NCI-H1417 (cell line): ENCODE measurements at regions not wholly inside any gene's neighbourhood (a gene's known extent, or its start where the extent isn't known, plus 50 kb on each side); places are given as distances from the start of the nearest gene placed in this dataset.

Experiments
- DNase-seq, 3 experiments: peaks; one replicate each; lab custom pipeline; 2025; lab: John Stamatoyannopoulos, UW

DNA sequence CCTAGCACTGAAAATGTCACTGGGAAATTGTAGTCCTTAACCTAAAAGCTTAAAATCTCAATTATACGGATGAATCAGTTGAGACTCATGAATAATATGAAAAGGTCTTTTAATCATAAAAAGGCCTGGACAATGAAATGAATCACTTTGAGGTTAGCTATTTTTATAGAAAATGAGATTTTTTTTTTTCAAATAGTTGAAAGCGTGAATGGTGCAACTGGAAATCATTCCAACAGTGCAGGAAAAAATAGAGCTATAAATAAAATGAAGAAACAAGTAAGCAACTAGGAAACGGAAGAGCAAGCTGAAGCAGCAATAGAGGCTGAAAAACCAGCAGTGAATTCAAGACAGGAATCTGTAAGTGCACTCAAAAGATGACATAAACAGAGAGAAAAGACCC, 142.9 kb downstream of the BACH1 start:
- DNase-seq, result no peak

GRCh38 chr21:29443411-29444010, 144.8 kb downstream of the BACH1 start:
- no peak for DNase-seq

DNA sequence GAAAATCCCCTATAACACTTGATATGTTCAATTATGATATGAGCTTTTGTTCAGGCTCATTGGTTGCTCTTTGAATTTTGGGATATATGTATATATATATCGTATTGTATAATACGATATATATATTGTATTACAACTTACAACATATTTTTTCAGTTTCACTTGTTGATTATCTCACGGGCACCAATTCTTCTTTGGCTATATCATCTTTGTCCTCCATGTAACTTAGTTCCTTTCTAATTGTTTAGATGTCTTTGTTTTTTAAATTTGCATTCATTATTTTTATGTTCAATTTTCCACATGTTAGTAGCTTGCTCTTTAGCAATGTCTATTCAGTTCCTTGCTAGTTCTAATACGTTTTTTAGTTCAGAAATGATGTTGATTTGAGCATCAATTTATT, 150.0 kb downstream of the BACH1 start:
- DNase-seq, result no peak

- DNase-seq, result no peak
Measured at GRCh38 chr21:29449306-29449950, 150.7 kb downstream of the BACH1 start.

DNA sequence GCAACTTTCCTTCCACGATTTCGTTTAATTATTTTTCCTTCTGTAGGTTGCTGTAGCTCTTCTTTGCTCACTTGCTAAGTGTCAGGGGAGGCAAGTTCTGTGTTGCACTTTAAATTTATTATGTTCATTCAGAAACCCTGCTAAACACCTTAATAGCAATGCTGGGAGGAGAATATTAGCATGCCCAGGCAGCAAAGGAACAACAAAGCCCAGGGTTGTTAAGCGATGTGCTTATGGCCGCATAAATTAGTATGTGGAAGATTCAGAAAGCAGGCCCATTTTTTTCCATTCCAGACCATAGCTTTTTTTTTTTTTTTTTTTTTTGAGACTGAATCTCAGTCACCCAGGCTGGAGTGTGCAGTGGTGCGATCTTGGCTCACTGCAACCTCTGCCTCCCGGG, 151.3 kb downstream of the BACH1 start:
- DNase-seq, result no peak

GRCh38 chr21:29453511-29453910, 154.8 kb downstream of the BACH1 start:
- DNase-seq, result no peak

DNA sequence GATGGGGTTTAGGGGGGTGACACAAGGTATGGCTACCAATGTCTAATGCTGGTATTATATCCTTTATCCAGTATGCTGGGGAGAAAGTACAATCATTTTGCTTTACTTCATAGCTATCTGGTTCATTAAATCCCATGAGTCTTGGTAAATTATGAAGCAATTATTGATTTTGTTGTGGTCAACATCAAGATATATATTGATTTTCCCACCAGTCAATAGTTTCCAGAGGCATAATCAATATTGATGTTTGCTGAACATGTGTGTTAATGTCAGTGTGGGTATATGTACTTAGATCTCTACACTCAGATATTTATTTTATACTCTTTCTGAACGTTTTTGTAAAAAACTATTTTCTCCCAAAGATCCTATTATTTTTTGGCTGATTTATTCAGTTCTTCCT, 155.5 kb downstream of the BACH1 start:
- DNase-seq, result no peak

DNA sequence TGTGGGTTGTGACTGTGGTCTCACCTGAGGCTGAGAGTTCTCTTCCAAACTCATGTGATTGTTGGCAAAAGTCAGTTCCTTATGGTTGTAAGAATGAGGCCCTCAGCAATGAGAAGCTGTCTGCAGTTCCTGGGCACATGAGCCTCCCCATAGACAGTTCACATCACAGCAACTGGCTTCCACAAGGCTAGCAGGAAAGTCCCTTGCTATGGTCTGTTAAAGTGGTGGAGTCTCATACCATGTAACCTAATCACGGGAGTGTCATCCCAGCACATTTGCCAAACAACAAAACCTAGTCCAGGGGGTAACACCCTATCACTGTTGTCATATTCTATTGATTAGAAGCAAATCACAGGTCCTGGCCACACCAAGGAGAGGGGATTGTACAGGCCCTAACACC, 163.8 kb downstream of the BACH1 start:
- DNase-seq, result no peak

- DNase-seq, result no peak
Measured at GRCh38 chr21:29465546-29465945, 166.8 kb downstream of the BACH1 start.

GRCh38 chr21:29466532-29466931, 167.8 kb downstream of the BACH1 start:
- DNase-seq, result no peak

DNA sequence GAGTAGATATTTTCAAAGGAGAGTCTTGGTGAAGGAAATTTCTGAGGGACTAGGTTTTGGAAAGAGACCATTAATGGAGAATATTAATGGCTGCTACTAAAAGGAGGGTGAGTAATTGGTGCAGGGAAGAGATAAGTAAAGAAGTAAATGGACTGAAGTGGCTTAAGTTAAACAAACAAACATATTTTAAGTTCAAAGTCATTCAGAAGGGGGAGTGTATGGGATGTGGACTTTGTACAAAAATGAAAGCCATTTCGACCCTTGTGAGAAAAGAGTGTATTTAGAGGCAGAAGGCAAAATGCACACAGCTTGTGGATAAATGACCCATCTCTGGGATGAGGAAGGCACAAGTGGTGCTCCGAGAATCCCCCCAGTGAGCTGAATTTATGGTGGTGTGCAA, 171.7 kb downstream of the BACH1 start:
- no peak for DNase-seq

DNA sequence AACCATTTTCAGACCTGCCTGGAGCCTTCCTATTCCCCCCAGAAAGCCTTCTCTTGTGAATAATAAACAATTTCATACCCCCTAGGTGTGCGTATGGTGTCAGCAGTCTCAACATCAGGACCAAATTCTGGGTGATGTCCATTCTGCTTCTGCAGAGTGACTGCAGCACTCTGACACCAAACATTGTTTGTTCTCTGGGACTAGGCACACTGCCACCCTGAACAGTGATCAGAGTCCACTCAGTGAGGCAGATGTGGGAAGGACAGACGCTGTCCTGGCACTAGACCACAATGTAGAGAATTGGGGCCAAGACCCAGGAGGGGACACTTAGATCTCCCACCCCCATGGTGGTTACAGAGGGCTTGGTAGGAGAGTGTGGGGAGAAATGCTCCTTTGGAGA, 175.1 kb downstream of the BACH1 start:
- no peak for DNase-seq

- no peak for DNase-seq
Measured at GRCh38 chr21:29475329-29475728, 176.6 kb downstream of the BACH1 start.

DNA sequence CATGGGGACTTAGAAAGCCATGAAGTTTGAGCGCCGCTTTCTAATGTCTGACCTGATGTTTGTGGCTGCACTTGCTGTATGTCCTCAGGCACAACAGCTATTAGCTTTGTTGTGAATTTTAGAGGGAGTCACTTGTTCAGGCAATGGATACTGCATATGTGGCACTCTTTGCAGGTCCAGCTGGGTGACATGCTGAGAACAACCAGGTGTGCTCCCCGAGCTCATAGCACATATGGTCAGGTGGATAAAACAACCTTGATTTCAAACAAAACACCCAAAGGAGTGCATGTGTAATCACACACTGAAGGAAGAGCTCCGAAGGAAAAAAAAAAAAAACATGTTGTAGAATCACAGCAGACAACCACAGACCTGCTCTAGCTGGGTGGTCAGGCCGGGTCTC, 178.6 kb downstream of the BACH1 start:
- peak in 2 of 3 experiments; percentile 48 to 76 for DNase-seq

DNA sequence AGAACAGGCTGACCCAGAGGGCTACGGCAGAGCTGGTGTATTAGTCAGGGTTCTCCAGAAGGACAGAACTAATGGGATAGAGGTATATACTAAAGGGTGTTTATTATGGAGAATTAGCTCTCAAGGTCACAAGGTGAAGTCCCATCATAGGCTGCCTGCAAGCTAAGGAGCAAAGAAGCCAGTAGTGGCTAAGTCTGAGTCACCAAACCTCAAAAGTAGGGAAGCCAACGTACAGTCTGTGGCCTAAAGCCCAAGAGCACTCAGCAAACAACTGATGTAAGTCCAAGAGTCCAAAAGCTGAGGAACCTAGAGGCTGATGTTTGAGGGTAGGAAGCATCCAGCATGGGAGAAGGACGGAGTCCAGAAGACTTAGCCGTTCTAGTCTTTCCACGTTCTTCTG, 179.2 kb downstream of the BACH1 start:
- DNase-seq, result no peak

DNA sequence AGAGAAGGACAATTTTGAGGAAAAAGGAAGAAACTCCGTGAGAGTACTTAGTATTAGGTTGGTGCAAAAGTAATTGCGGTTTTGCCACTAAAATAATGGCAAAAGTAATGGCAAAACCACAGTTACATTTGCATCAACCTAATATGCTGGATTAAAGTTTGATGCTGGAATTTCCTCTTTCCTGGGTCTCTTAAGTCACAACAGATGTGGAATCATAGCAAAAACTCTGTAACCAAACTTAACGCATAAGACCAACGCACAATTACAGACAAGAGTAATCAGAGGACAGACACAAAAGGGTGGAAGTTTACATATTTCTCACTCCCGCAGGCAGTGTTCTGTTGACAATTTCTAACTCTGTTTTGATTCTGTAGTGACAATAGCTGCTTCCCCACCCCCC, 182.4 kb downstream of the BACH1 start:
- no peak for DNase-seq

DNA sequence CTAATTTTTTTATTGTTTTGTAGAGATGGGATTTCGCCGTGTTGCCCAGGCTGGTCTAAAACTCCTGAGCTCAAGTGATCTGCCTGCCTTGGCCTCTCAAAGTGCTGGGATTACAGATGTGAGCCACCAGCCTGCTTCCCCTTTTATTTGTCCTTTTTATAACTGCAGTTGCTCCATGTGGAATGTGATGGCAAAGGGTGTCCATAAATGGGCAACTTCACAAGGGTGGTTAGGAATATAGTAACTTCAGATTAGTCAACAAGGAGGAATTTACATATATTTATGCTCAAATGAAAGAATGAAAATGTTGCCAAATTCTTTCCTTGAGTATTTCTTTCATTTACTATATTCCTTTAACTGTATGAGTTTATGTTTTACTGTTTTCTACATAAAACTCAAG, 182.9 kb downstream of the BACH1 start:
- DNase-seq, result no peak

GRCh38 chr21:29486306-29486807, 187.6 kb downstream of the BACH1 start:
- no peak for DNase-seq
